Gastroesophageal sphincter (tissue), 4 donors: ENCODE measurements at regions not wholly inside any gene's neighbourhood (a gene's known extent, or its start where the extent isn't known, plus 50 kb on each side); places are given as distances from the start of the nearest gene placed in this dataset.
"Not testable (repeated sequence)": the region's sequence is repeated elsewhere in the genome, so short reads cannot be mapped to it uniquely, and the experiment has no call there.

Experiments used
- ATAC-seq: fragments of 150-250 bp; one replicate; pipeline ENCODE4 v1.9.1; 2016; ENCODE audit warnings: mild to moderate bottlenecking, moderate library complexity
- H3K27ac ChIP-seq, 4 donors: fragments of 200-600 bp; sonication (generic) in 3 of 4; 1 replicate in 3 of 4; 2 replicates in 1 of 4; pipeline ENCODE4 v1.5.1; 2016 to 2019
- H3K27me3 ChIP-seq: fragments of 200-600 bp; sonication (generic); one replicate; pipeline ENCODE4 v1.5.1; 2019
- H3K36me3 ChIP-seq, 2 donors: fragments of 200-600 bp; sonication (generic); one replicate each; pipeline ENCODE4 v1.5.1; 2019; ENCODE audit warnings: control low read depth in 1 of 2
- H3K4me1 ChIP-seq, 3 donors: fragments of 200-600 bp; sonication (generic); 1 replicate in 2 of 3; 2 replicates in 1 of 3; pipeline ENCODE4 v1.5.1; 2016 to 2019; ENCODE audit warnings: control low read depth in 2 of 3
- H3K4me3 ChIP-seq, 2 donors: fragments of 200-600 bp; sonication (generic); one replicate each; pipeline ENCODE4 v1.5.1; 2019; ENCODE audit warnings: mild to moderate bottlenecking in 1 of 2, moderate library complexity in 1 of 2
- H3K9me3 ChIP-seq, 3 donors: fragments of 200-600 bp; sonication (generic); one replicate each; pipeline ENCODE4 v1.5.1; 2017 to 2019; ENCODE audit warnings: control low read depth in 2 of 3
- CTCF ChIP-seq, 4 experiments: fragments of 200-600 bp in 2 of 4; fragments of 450-650 bp in 2 of 4; sonication (generic) in 1 of 4; IDR thresholded peaks; one replicate each; pipeline ENCODE4 v1.5.1; 2017 to 2019; ENCODE audit warnings: antibody characterized with exemption in 4 of 4, mild to moderate bottlenecking in 2 of 4, moderate library complexity in 2 of 4
- EP300 ChIP-seq: sonication (generic); formaldehyde crosslinking; IDR thresholded peaks from one replicate; pipeline ENCODE4 v1.6.1; 2017; ENCODE audit warnings: antibody characterized with exemption, mild to moderate bottlenecking
- POLR2A ChIP-seq, 2 donors: fragments of 450-650 bp; IDR thresholded peaks; one replicate each; pipeline ENCODE4 v1.6.1; 2017; ENCODE audit warnings: antibody characterized with exemption in 2 of 2, mild to moderate bottlenecking in 2 of 2, moderate library complexity in 1 of 2
- POLR2AphosphoS5 ChIP-seq: sonication (generic); formaldehyde crosslinking; IDR thresholded peaks from one replicate; pipeline ENCODE4 v1.6.1; 2017; ENCODE audit warnings: antibody characterized with exemption
- WGBS, 2 donors: methylation state at CpG; one replicate each; pipeline ENCODE4 v1.1.5; 2018; ENCODE audit warnings: low coverage in 1 of 2; 5-methylcytosine and 5-hydroxymethylcytosine counted together

DNA sequence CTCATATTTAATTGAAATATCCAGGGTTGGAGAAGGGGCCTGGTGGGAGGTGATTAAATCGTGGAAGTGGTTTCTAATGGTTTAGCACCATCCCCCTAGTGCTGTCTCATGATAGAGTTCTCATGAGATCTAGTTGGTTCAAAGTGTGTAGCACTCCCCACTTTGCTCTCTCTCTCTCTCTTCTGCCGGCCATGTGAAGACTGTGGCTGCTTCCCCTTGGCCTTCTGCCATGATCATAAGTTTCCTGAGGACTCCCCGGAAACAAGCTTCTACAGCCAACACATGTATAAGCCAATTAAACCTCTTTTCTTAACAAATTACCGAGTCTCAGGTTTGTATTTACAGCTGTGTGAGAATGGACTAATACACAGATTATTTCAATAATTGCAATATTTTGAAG lies 305.8 kb upstream of the KCND2 start:
- no peaks in the 10 kb centered on the region for H3K27me3 ChIP-seq
- no peaks in the 10 kb centered on the region for H3K9me3 ChIP-seq
- H3K4me1 ChIP-seq: no peaks in the 10 kb centered on the region
- H3K36me3 ChIP-seq: no peaks in the 10 kb centered on the region
- H3K27ac ChIP-seq: no peak overlapping the region
- 62 to 70% methylated on average over 2 to 4 of the region's 4 CpGs for WGBS, 2 donors
- H3K4me3 ChIP-seq: no peak overlapping the region
- no peak for ATAC-seq
- TF ChIP-seq POLR2A (IDR thresholded peaks at IDR 0.05) (no peak), EP300 (no peak), CTCF (IDR thresholded peaks at IDR 0.05) (no peak)

DNA sequence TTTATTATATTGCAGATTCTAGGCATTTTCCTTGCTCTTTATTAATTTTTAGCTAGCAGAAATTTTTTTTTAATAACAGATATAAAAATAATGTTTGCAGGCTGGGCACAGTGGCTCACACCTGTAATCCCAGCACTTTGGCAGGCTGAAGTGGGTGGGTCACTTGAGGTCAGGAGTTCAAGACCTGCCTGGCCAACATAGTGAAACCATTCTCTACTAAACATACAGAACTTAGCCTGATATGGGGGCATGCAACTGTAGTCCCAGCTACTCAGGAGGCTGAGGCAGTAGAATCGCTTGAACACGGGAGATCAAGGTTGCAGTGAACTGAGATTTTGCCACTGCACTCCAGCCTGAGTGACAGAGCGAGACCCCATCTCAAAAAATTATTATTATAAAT lies 304.6 kb upstream of the KCND2 start:
- H3K27ac ChIP-seq, H3K9me3 ChIP-seq, H3K4me1 ChIP-seq, H3K27me3 ChIP-seq, H3K36me3 ChIP-seq, H3K4me3 ChIP-seq, ATAC-seq: not testable (repeated sequence)
- WGBS, 2 donors: 98 to 100% methylated on average over 3 of the region's 3 CpGs

DNA sequence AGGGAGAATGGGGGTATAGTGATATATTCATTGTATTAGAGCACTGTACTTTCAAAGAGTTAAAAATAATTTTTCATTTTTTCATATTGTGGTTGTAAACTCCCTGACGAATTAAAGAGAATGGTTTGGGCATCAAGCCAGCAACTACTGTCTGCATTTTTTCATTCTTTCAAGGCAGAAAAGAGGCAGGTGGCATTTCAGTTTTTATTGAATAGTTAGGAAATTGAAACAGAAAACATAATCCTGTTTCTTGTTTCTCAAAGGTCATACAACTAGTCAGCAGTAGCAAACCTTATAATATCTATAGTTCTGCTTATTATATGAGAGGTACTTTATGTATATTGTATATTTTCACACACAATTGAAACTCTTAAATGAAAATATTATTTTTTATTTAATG lies 303.9 kb upstream of the KCND2 start:
- TF ChIP-seq CTCF (IDR thresholded peaks at IDR 0.05): no peak
- no peak for TF ChIP-seq POLR2A (IDR thresholded peaks at IDR 0.05)
- no peak for TF ChIP-seq EP300
- TF ChIP-seq POLR2AphosphoS5: no peak
- Histone ChIP-seq H3K9me3 (no peaks in the 10 kb centered on the region), H3K27me3 (no peaks in the 10 kb centered on the region), H3K4me1 (no peaks in the 10 kb centered on the region), H3K4me3 (no peak overlapping the region), H3K36me3 (no peaks in the 10 kb centered on the region), H3K27ac (no peak overlapping the region)
- 0 to 7% methylated on average over 1 of the region's 1 CpG for WGBS, 2 donors
- ATAC-seq: no peak

DNA sequence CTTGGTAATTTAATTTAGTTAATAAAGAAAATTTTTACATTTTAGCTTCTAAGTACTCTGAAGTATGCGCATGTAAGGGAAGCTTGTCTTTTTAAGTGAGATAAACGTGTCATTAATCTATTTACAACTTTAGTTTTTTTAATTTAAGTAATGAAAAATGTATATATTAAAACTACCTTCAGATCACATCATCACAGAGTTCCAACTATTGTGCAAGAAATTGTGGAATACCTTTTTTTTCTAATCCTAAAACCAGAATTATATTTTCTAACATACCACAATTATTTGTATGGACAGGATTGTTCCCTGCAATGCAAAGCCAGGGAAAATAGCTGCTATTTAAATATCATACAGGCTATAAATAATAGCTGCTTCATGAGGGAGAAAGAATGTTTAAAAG lies 303.2 kb upstream of the KCND2 start:
- H3K27ac ChIP-seq: no peak overlapping the region
- no peak overlapping the region for H3K4me3 ChIP-seq
- no peaks in the 10 kb centered on the region for H3K36me3 ChIP-seq
- TF ChIP-seq POLR2A (IDR thresholded peaks at IDR 0.05) (no peak), POLR2AphosphoS5 (no peak), EP300 (no peak), CTCF (IDR thresholded peaks at IDR 0.05) (no peak)
- no peak for ATAC-seq
- 85 to 92% methylated on average over 2 of the region's 2 CpGs for WGBS, 2 donors
- H3K9me3 ChIP-seq: no peaks in the 10 kb centered on the region
- H3K4me1 ChIP-seq: no peaks in the 10 kb centered on the region
- H3K27me3 ChIP-seq: no peaks in the 10 kb centered on the region

DNA sequence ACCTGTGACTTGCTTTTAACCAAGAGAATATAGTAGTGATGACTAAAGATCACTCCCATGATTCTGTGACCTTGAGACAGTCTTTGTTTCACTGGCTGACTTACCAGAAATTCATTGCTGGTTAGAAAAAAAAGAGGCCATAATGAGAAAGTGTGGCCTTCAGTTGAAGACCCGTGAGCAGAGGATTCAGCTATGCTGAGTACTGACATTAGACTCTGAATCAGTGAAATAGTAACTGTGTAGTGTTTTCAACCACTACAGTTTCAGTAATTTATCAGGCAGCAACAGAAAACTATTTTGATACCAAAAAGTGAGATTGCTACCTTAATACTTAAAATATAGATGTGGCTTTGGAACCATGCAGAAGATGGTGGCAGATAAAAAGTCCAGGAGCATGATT lies 298.0 kb upstream of the KCND2 start:
- Histone ChIP-seq H3K36me3 (no peaks in the 10 kb centered on the region), H3K27me3 (no peaks in the 10 kb centered on the region), H3K4me1 (no peaks in the 10 kb centered on the region), H3K4me3 (no peak overlapping the region), H3K9me3 (no peaks in the 10 kb centered on the region), H3K27ac (no peak overlapping the region)
- no peak for ATAC-seq
- 81 to 83% methylated on average over 1 of the region's 1 CpG for WGBS, 2 donors
- TF ChIP-seq EP300 (no peak), CTCF (IDR thresholded peaks at IDR 0.05) (no peak), POLR2A (IDR thresholded peaks at IDR 0.05) (no peak), POLR2AphosphoS5 (no peak)

DNA sequence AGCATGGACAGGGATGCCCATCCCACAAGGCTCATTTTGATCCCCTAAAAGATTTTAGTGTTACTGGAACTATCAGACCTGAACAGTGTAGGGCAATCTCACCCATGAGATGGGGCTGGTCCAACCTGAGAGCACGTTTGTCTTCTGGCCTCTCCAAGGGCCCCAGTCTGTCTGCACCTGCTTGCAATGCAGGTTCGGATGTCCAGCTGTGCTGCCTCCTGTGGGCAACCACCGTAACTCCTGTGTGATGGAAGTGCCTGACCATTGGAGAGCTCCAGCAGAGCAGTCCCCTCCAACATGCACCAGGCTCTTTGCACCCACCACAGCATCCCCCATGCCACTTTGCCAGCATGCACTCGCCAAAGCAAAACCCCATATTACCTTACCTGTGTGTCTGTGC lies 290.1 kb upstream of the KCND2 start:
- no peak for ATAC-seq
- Histone ChIP-seq H3K27me3 (no peaks in the 10 kb centered on the region), H3K4me1 (no peaks in the 10 kb centered on the region), H3K36me3 (no peaks in the 10 kb centered on the region), H3K4me3 (no peak overlapping the region), H3K9me3 (no peaks in the 10 kb centered on the region), H3K27ac (no peak overlapping the region)
- WGBS, 2 donors: 100% methylated on average over 1 of the region's 4 CpGs; no CpG with 5 or more reads in 1 of the 2 donors
- TF ChIP-seq POLR2A (IDR thresholded peaks at IDR 0.05): no peak
- no peak for TF ChIP-seq EP300
- no peak for TF ChIP-seq POLR2AphosphoS5
- TF ChIP-seq CTCF (IDR thresholded peaks at IDR 0.05): no peak
